SIG-M5 treated with dmso at 0.1 percent for 504 hours (cell line): ENCODE measurements at regions not wholly inside any gene's neighbourhood (a gene's known extent, or its start where the extent isn't known, plus 50 kb on each side); places are given as distances from the start of the nearest gene placed in this dataset.

Source experiments
- DNase-seq: peaks from one replicate; lab custom pipeline; 2025; ENCODE audit not compliant: unreplicated experiment; lab: John Stamatoyannopoulos, UW

- DNase-seq: no peak
Measured at GRCh38 chr11:24311974-24312373, 184.9 kb upstream of the LUZP2 start.

GRCh38 chr11:24312464-24313238 is 184.2 kb upstream of the LUZP2 start:
- DNase-seq: no peak

GRCh38 chr11:24321229-24321628 is 175.6 kb upstream of the LUZP2 start:
- DNase-seq: no peak

GRCh38 chr11:24324211-24324610 is 172.6 kb upstream of the LUZP2 start:
- DNase-seq: no peak

GRCh38 chr11:24344222-24344621 is 152.6 kb upstream of the LUZP2 start:
- DNase-seq: no peak

GRCh38 chr11:24348908-24349307 is 147.9 kb upstream of the LUZP2 start:
- no peak for DNase-seq

- no peak for DNase-seq
Measured at GRCh38 chr11:24351179-24351578, 145.7 kb upstream of the LUZP2 start.

- no peak for DNase-seq
Measured at GRCh38 chr11:24356501-24356900, 140.4 kb upstream of the LUZP2 start.

GRCh38 chr11:24357620-24358410 is 139.0 kb upstream of the LUZP2 start:
- no peak for DNase-seq

- no peak for DNase-seq
Measured at GRCh38 chr11:24372491-24372890, 124.4 kb upstream of the LUZP2 start.

- DNase-seq: no peak
Measured at GRCh38 chr11:24373516-24373915, 123.3 kb upstream of the LUZP2 start.

GRCh38 chr11:24375351-24375750 is 121.5 kb upstream of the LUZP2 start:
- DNase-seq: no peak

- no peak for DNase-seq
Measured at GRCh38 chr11:24375931-24376330, 120.9 kb upstream of the LUZP2 start.

- no peak for DNase-seq
Measured at GRCh38 chr11:24383137-24383536, 113.7 kb upstream of the LUZP2 start.

GRCh38 chr11:24384240-24384639 is 112.6 kb upstream of the LUZP2 start:
- DNase-seq: no peak

GRCh38 chr11:24386546-24387397 is 110.1 kb upstream of the LUZP2 start:
- peak; percentile 13 for DNase-seq

GRCh38 chr11:24389575-24389974 is 107.3 kb upstream of the LUZP2 start:
- no peak for DNase-seq

- DNase-seq: no peak
Measured at GRCh38 chr11:24390016-24390415, 106.8 kb upstream of the LUZP2 start.

GRCh38 chr11:24390762-24391161 is 106.1 kb upstream of the LUZP2 start:
- DNase-seq: no peak

- peak; percentile 0 for DNase-seq
Measured at GRCh38 chr11:24391167-24391566, 105.7 kb upstream of the LUZP2 start.

- no peak for DNase-seq
Measured at GRCh38 chr11:24400059-24400665, 96.7 kb upstream of the LUZP2 start.
